Epithelial cell of proximal tubule (primary cell): ENCODE measurements at regions not wholly inside any gene's neighbourhood (a gene's known extent, or its start where the extent isn't known, plus 50 kb on each side); places are given as distances from the start of the nearest gene placed in this dataset.

Experiments
- DNase-seq: peaks from one replicate; pipeline ENCODE4 v3.0.0-alpha.2; 2011; ENCODE audit warnings: low read depth
- H3K4me3 ChIP-seq: 2 replicates; pipeline ENCODE4 v1.5.1; 2011; ENCODE audit warnings: low read depth, mild to moderate bottlenecking, low read length
- CTCF ChIP-seq: conservative IDR thresholded peaks from 2 replicates; pipeline ENCODE4 v1.5.1; 2012; ENCODE audit warnings: low read depth, mild to moderate bottlenecking, low read length

- TF ChIP-seq CTCF: no peak
- H3K4me3 ChIP-seq: no peak overlapping the region
- DNase-seq: no peak
These were observed 70.0 kb upstream of the ZNF469 start for GRCh38 chr16:88312732-88313131.

- no peak overlapping the region for H3K4me3 ChIP-seq
- DNase-seq: no peak
- TF ChIP-seq CTCF: no peak
These were observed 67.7 kb upstream of the ZNF469 start for GRCh38 chr16:88314991-88315542.

- no peak overlapping the region for H3K4me3 ChIP-seq
- no peak for DNase-seq
- TF ChIP-seq CTCF: no peak
These were observed 67.1 kb upstream of the ZNF469 start for GRCh38 chr16:88315543-88316105.

GRCh38 chr16:88316151-88316550 is 66.6 kb upstream of the ZNF469 start:
- no peak for DNase-seq
- no peak overlapping the region for H3K4me3 ChIP-seq

GRCh38 chr16:88316941-88317612 is 65.7 kb upstream of the ZNF469 start:
- no peak for DNase-seq
- no peak for TF ChIP-seq CTCF
- no peak overlapping the region for H3K4me3 ChIP-seq

More at GRCh38 chr16:88316151-88316550, 66.6 kb upstream of the ZNF469 start:
- no peak for TF ChIP-seq CTCF

GRCh38 chr16:88317613-88317965 is 65.2 kb upstream of the ZNF469 start:
- TF ChIP-seq CTCF: no peak
- H3K4me3 ChIP-seq: no peak overlapping the region
- DNase-seq: no peak

- no peak overlapping the region for H3K4me3 ChIP-seq
- DNase-seq: no peak
- no peak for TF ChIP-seq CTCF
These were observed 64.7 kb upstream of the ZNF469 start for GRCh38 chr16:88318051-88318450.
